Lower leg skin (tissue), 4 donors: ENCODE measurements at regions not wholly inside any gene's neighbourhood (a gene's known extent, or its start where the extent isn't known, plus 50 kb on each side); places are given as distances from the start of the nearest gene placed in this dataset.
"Not testable (repeated sequence)": the region's sequence is repeated elsewhere in the genome, so short reads cannot be mapped to it uniquely, and the experiment has no call there.

Experiments used
- DNase-seq, 2 donors: peaks; one replicate each; pipeline ENCODE4 v3.0.0-alpha.2; 2019; ENCODE audit warnings: low spot score in 2 of 2
- H3K4me3 ChIP-seq: fragments of 200-600 bp; sonication (generic); 2 replicates; pipeline ENCODE4 v1.5.1; 2017; ENCODE audit warnings: mild to moderate bottlenecking, low read depth; ENCODE audit not compliant: poor library complexity, severe bottlenecking
- CTCF ChIP-seq, 3 donors: fragments of 450-650 bp; IDR thresholded peaks; one replicate each; pipeline ENCODE4 v1.5.1; 2016; ENCODE audit warnings: antibody characterized with exemption in 3 of 3, mild to moderate bottlenecking in 3 of 3, moderate library complexity in 2 of 3
- POLR2A ChIP-seq, 2 donors: fragments of 450-650 bp; IDR thresholded peaks; one replicate each; pipeline ENCODE4 v1.6.1; 2016 to 2017; ENCODE audit warnings: antibody characterized with exemption in 2 of 2, mild to moderate bottlenecking in 1 of 2, moderate library complexity in 1 of 2
- WGBS, 2 donors: methylation state at CpG; one replicate each; pipeline ENCODE4 v1.1.5; 2018; 5-methylcytosine and 5-hydroxymethylcytosine counted together
- intact Hi-C: fragments of 100-400 bp; cut with DNase I; formaldehyde crosslinking; loops from one replicate; pipeline ENCODE4 v1.15.0; 2023; ENCODE audit warnings: low total_unique reads

DNA sequence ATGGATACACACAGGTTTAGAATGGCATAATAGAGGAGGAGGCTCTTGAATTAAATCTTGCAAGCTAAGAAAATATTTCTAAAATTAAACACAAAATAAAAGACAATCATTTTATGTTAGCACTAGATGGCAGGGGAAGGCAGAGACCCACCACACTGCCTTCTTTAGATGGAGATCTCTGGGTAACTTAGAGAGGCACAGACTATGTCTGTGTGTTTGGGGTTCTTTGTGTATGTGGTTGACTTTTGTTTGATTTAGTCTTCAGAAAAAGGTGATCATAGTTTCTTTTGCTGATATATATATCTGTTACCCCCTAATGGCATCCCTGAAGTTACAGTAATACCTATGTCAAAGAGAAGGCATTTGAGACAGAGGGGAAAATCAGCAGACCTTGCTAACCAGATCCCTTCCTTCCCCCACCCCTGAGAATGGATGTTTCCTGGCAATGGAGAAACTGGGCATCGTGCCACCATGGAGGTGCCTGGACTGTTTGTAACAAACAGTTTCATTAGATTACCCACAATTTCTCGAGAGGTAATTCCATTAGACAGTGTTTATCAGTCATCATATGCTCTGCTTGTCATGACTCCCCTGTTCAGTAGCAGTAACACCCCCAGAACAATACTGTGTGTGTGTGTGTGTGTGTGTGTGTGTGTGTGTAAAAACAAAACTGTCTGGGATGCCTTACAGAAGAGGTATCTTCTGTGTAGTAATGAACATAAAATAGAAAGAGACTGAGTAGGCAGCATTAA is 228.3 kb upstream of the DEPDC1 start:
- no peak for DNase-seq
- whole genome bisulfite sequencing, 2 donors = 35 to 43% methylated on average over 2 of the region's 2 CpGs

DNA sequence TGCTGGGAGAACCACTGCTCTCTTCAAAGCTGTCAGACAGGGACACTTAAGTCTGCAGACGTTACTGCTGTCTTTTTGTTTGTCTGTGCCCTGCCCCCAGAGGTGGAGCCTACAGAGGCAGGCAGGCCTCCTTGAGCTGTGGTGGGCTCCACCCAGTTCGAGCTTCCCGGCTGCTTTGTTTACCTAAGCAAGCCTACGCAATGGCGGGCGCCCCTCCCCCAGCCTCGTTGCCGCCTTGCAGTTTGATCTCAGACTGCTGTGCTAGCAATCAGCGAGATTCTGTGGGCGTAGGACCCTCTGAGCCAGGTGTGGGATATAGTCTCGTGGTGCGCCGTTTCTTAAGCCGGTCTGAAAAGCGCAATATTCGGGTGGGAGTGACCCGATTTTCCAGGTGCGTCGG is 242.6 kb upstream of the DEPDC1 start:
- WGBS, 2 donors = 84% methylated on average over 9 to 16 of the region's 19 CpGs
- DNase-seq, intact Hi-C loops, H3K4me3 ChIP-seq: not testable (repeated sequence)

More for the DNA sequence above, 228.3 kb upstream of the DEPDC1 start:
- no peak overlapping the region for H3K4me3 ChIP-seq
- intact Hi-C loops = no loop called here
- TF ChIP-seq CTCF (IDR thresholded peaks at IDR 0.05) = no peak
- no peak for TF ChIP-seq POLR2A (IDR thresholded peaks at IDR 0.05)

DNA sequence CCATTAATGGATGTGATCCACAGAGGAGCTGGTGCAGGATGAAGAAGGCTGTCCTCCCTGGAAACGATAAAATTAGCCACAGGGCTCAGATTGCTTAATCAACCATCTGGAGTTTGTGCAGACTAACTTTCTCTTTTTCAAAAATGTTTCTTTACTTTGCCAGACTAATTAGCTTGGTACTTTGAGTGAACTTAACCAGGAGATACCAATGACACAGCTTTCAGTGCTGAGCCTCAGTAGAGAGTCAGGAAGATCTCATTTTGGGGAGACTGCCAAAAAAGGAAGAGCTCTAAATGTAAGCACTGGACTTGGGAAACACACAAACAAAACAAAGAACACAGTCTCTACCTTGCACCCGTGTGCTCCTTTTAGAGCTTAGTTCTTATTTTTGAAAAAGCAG is 248.1 kb upstream of the DEPDC1 start:
- intact Hi-C loops = no loop called here
- H3K4me3 ChIP-seq = no peak overlapping the region
- no peak for DNase-seq
- 32 to 35% methylated on average over 2 of the region's 2 CpGs for WGBS, 2 donors
- TF ChIP-seq CTCF (IDR thresholded peaks at IDR 0.05) (no peak), POLR2A (IDR thresholded peaks at IDR 0.05) (no peak)

DNA sequence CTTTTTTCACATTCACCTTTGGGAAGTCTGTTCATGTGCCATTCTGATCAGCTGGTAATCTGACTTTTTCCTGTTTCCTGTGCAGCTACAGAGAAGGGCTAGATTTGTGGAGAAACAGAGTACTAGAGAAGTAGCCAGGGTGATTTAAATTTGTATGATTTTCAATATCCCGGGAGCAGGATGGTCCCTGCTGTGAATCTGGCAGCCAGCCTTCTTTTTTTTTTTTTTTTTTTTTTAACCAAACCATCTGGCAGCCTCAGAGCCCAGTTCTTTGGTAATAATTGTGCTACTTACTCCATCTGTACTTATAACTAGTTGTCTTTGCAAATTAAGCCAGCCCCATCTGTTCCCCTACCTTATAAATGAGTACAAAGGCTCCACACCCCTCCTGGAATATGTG is 248.6 kb upstream of the DEPDC1 start:
- no peak for TF ChIP-seq POLR2A (IDR thresholded peaks at IDR 0.05)
- TF ChIP-seq CTCF (IDR thresholded peaks at IDR 0.05) = no peak
- WGBS, 2 donors = 12 to 16% methylated on average over 1 of the region's 1 CpG
- H3K4me3 ChIP-seq = no peak overlapping the region
- no peak for DNase-seq
- intact Hi-C loops = no loop called here

DNA sequence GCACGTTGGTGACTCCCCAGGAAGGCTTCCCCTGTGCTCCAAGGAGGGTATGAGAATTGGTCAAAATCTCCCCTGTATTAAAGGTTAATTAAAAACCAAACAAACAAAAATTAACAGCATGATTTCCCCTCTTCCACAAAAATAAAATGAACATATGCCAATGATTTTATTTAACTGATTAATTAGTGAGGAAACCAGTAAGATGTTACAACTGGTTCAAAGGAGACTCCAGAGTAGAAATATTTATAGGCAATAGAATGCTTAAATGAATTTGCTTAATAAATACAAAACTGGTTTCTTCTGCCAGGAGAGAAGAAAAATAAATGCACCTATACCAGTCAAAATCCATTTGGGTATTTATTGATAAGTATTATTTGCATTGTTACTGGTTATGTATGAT is 249.5 kb upstream of the DEPDC1 start:
- intact Hi-C loops = no loop called here
- no peak for TF ChIP-seq CTCF (IDR thresholded peaks at IDR 0.05)
- H3K4me3 ChIP-seq = no peak overlapping the region
- 84 to 89% methylated on average over 1 of the region's 1 CpG for WGBS, 2 donors
- no peak for DNase-seq

- intact Hi-C loops = no loop called here
- TF ChIP-seq POLR2A (IDR thresholded peaks at IDR 0.05) = no peak
- TF ChIP-seq CTCF (IDR thresholded peaks at IDR 0.05) = no peak
- no peak overlapping the region for H3K4me3 ChIP-seq
- WGBS, 2 donors = 77 to 82% methylated on average over 2 of the region's 2 CpGs
- DNase-seq = no peak
These were observed 254.8 kb upstream of the DEPDC1 start for GRCh38 chr1:68751723-68752122.
